ENCODE measurements at regions not wholly inside any gene's neighbourhood (a gene's known extent, or its start where the extent isn't known, plus 50 kb on each side); places are given as distances from the start of the nearest gene placed in this dataset.
"Not testable (repeated sequence)": the region's sequence is repeated elsewhere in the genome, so short reads cannot be mapped to it uniquely, and the experiment has no call there.

- Mint-ChIP-seq H3K27me3 (no peaks in the 10 kb centered on the region), H3K9me3 (peaks cover 0 to 4% (median 0%) of the 10 kb centered on the region in 8 donors), H3K4me1 (peaks cover 29 to 39% (median 31%) of the 10 kb centered on the region in 4 donors), H3K4me3 (peak overlapping the region; percentile 92 to 97 (median 95)), H3K36me3 (peaks cover 2 to 10% of the 10 kb centered on the region in 2 donors), H3K27ac (peak overlapping the region; percentile 84 to 97 (median 94))
- DNase-seq: peak; percentile 80 to 87 (median 84)
- POLR2A ChIA-PET (ENCODE audit: partially characterized antibody): interaction anchor here (0.5 to 0.6 kb wide), 2 partner anchors 32 to 582 kb away, joined by 3 to 4 read pairs; no protein-coding TSS in a partner anchor
- Histone ChIP-seq H3K4me3 (ENCODE audit: low read length in 2 of 2) (peak overlapping the region; percentile 73 to 88), H3K36me3 (ENCODE audit: insufficient read depth, low read length) (no peaks in the 10 kb centered on the region), H3K27me3 (ENCODE audit: insufficient read depth, low read length) (no peaks in the 10 kb centered on the region), H3K27ac (ENCODE audit: low read depth, low read length) (peak overlapping the region; percentile 66), H3K9me3 (ENCODE audit: control insufficient read depth in 1 of 2, low read length in 2 of 2) (no peaks in the 10 kb centered on the region), H3K4me1 (ENCODE audit: insufficient read depth, low read length) (peaks cover 18% of the 10 kb centered on the region)
- intact Hi-C loops (cut with micrococcal nuclease): loop anchor here (2.0 to 10.0 kb wide), 2 partner anchors 34 to 758 kb away; partner anchors contain the start of gene OSBPL7
- CTCF ChIA-PET (ENCODE audit: partially characterized antibody): interaction anchor here (1.5 kb wide), 1 partner anchor 18 kb away, joined by 4 read pairs; no protein-coding TSS in a partner anchor
Observed at GRCh38 chr17:47066841-47067682, 88.0 kb upstream of the RPRML start.

DNA sequence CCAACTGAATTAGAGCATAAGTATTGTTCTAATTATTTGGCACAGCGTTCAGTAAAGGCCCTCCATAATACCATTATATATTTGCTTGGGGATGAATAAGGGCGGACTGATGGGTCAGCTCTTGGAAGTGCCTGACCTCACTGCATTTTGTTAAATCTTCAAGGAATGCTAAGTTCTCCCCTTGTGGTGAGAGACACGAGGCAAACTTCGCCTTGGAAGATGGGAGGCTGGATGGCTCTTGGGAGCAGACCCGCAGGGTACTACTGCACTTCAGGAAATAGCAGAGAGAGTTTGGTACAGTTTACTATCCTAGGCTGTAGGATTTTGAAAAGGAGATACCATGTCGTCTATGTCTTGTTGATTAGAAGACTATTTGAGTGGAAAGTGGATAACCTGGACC, 87.0 kb upstream of the RPRML start:
- ChIA-PET CTCF (ENCODE audit: partially characterized antibody) (no interaction called here), POLR2A (ENCODE audit: partially characterized antibody) (interaction anchor here (0.6 kb wide), 1 partner anchor 51 kb away, joined by 3 read pairs; no protein-coding TSS in a partner anchor)
- Mint-ChIP-seq H3K4me1 (peaks cover 23 to 29% (median 26%) of the 10 kb centered on the region in 4 donors), H3K27me3 (no peaks in the 10 kb centered on the region), H3K4me3 (peak overlapping the region; percentile 34 to 97 (median 94)), H3K27ac (peak overlapping the region in 6 of 7 donors; percentile 77 to 97 (median 92)), H3K36me3 (peaks cover 6 to 7% of the 10 kb centered on the region in 2 donors), H3K9me3 (peaks cover 0 to 4% (median 0%) of the 10 kb centered on the region in 8 donors)
- no peak for DNase-seq
- H3K27me3 ChIP-seq (ENCODE audit: insufficient read depth, low read length): no peaks in the 10 kb centered on the region
- no peak overlapping the region for H3K4me3 ChIP-seq (ENCODE audit: low read length in 2 of 2)
- peaks cover 14% of the 10 kb centered on the region for H3K4me1 ChIP-seq (ENCODE audit: insufficient read depth, low read length)
- H3K9me3 ChIP-seq (ENCODE audit: control insufficient read depth in 1 of 2, low read length in 2 of 2): no peaks in the 10 kb centered on the region
- intact Hi-C loops (cut with micrococcal nuclease): loop anchor here (2.0 to 10.0 kb wide), 2 partner anchors 35 to 759 kb away; partner anchors contain the start of gene OSBPL7
- no peak overlapping the region for H3K27ac ChIP-seq (ENCODE audit: low read depth, low read length)
- no peaks in the 10 kb centered on the region for H3K36me3 ChIP-seq (ENCODE audit: insufficient read depth, low read length)

GRCh38 chr17:47064684-47065083, 85.6 kb upstream of the RPRML start:
- Histone ChIP-seq H3K27ac (ENCODE audit: low read depth, low read length) (no peak overlapping the region), H3K4me1 (ENCODE audit: insufficient read depth, low read length) (peaks cover 13% of the 10 kb centered on the region), H3K4me3 (ENCODE audit: low read length in 2 of 2) (no peak overlapping the region), H3K9me3 (ENCODE audit: control insufficient read depth in 1 of 2, low read length in 2 of 2) (no peaks in the 10 kb centered on the region), H3K36me3 (ENCODE audit: insufficient read depth, low read length) (no peaks in the 10 kb centered on the region), H3K27me3 (ENCODE audit: insufficient read depth, low read length) (no peaks in the 10 kb centered on the region)
- Mint-ChIP-seq H3K9me3 (peaks cover 0 to 3% (median 0%) of the 10 kb centered on the region in 8 donors), H3K36me3 (peaks cover 4 to 6% of the 10 kb centered on the region in 2 donors), H3K4me3 (no peak overlapping the region), H3K27me3 (no peaks in the 10 kb centered on the region), H3K4me1 (peaks cover 17 to 23% (median 22%) of the 10 kb centered on the region in 4 donors), H3K27ac (no peak overlapping the region)
- DNase-seq: no peak
- ChIA-PET CTCF (ENCODE audit: partially characterized antibody) (interaction anchor here (1.1 kb wide), 1 partner anchor 29 kb away, joined by 3 read pairs; no protein-coding TSS in a partner anchor), POLR2A (ENCODE audit: partially characterized antibody) (no interaction called here)
- intact Hi-C loops (cut with micrococcal nuclease): loop anchor here (10.0 kb wide), 1 partner anchor 760 kb away; the partner anchor contains the start of gene OSBPL7

- H3K27ac Mint-ChIP-seq: no peak overlapping the region
- peaks cover 4 to 8% of the 10 kb centered on the region in 2 donors for H3K36me3 Mint-ChIP-seq
- H3K27ac ChIP-seq (ENCODE audit: low read depth, low read length): no peak overlapping the region
- peaks cover 13% of the 10 kb centered on the region for H3K4me1 ChIP-seq (ENCODE audit: insufficient read depth, low read length)
- H3K9me3 Mint-ChIP-seq: peaks cover 0 to 2% (median 0%) of the 10 kb centered on the region in 8 donors
- no peaks in the 10 kb centered on the region for H3K27me3 Mint-ChIP-seq
- H3K36me3 ChIP-seq (ENCODE audit: insufficient read depth, low read length): no peaks in the 10 kb centered on the region
- intact Hi-C loops (cut with micrococcal nuclease): loop anchor here (10.0 kb wide), 1 partner anchor 761 kb away; the partner anchor contains the start of gene OSBPL7
- CTCF ChIA-PET (ENCODE audit: partially characterized antibody): no interaction called here
- H3K9me3 ChIP-seq (ENCODE audit: control insufficient read depth in 1 of 2, low read length in 2 of 2): no peaks in the 10 kb centered on the region
- H3K4me3 ChIP-seq (ENCODE audit: low read length in 2 of 2): no peak overlapping the region
- no peak for DNase-seq
- peaks cover 17 to 20% (median 18%) of the 10 kb centered on the region in 4 donors for H3K4me1 Mint-ChIP-seq
- no peak overlapping the region for H3K4me3 Mint-ChIP-seq
- POLR2A ChIA-PET (ENCODE audit: partially characterized antibody): no interaction called here
- H3K27me3 ChIP-seq (ENCODE audit: insufficient read depth, low read length): no peaks in the 10 kb centered on the region
Observed at GRCh38 chr17:47063475-47063874, 84.4 kb upstream of the RPRML start.

DNA sequence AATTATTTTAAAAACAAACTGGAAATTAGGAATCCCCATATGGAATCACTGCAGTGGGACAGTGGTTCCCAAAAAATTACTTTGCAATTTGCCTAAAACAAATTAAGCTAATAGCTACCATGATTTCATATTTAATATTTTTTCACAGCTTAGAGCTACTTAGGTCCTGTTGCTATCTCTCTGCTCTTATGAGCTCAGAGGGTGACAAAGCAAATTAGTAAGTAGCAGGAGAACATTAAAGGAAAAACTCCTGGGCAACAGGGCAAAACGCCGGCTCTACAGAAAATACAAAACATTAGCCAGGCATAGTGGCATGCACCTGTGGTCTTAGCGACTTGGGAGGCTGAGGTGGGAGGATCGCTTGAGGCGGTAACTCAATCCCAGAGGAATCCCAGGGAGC, 83.8 kb upstream of the RPRML start:
- H3K4me1 Mint-ChIP-seq: peaks cover 15 to 17% (median 16%) of the 10 kb centered on the region in 4 donors
- H3K36me3 Mint-ChIP-seq; POLR2A ChIA-PET (ENCODE audit: partially characterized antibody); H3K27ac ChIP-seq (ENCODE audit: low read depth, low read length); H3K27me3 ChIP-seq (ENCODE audit: insufficient read depth, low read length); H3K27ac Mint-ChIP-seq; CTCF ChIA-PET (ENCODE audit: partially characterized antibody); DNase-seq; H3K36me3 ChIP-seq (ENCODE audit: insufficient read depth, low read length); H3K4me3 Mint-ChIP-seq; H3K27me3 Mint-ChIP-seq; H3K4me3 ChIP-seq (ENCODE audit: low read length in 2 of 2); H3K9me3 Mint-ChIP-seq; H3K9me3 ChIP-seq (ENCODE audit: control insufficient read depth in 1 of 2, low read length in 2 of 2): not testable (repeated sequence)
- intact Hi-C loops (cut with micrococcal nuclease): loop anchor here (10.0 kb wide), 1 partner anchor 762 kb away; the partner anchor contains the start of gene OSBPL7
- peaks cover 13% of the 10 kb centered on the region for H3K4me1 ChIP-seq (ENCODE audit: insufficient read depth, low read length)

GRCh38 chr17:47060005-47060404, 81.0 kb upstream of the RPRML start:
- H3K4me1 Mint-ChIP-seq; DNase-seq; H3K27me3 ChIP-seq (ENCODE audit: insufficient read depth, low read length); CTCF ChIA-PET (ENCODE audit: partially characterized antibody); H3K27ac Mint-ChIP-seq; H3K4me3 Mint-ChIP-seq; POLR2A ChIA-PET (ENCODE audit: partially characterized antibody); H3K27me3 Mint-ChIP-seq; H3K36me3 ChIP-seq (ENCODE audit: insufficient read depth, low read length); H3K4me3 ChIP-seq (ENCODE audit: low read length in 2 of 2); H3K27ac ChIP-seq (ENCODE audit: low read depth, low read length); H3K9me3 Mint-ChIP-seq; H3K9me3 ChIP-seq (ENCODE audit: control insufficient read depth in 1 of 2, low read length in 2 of 2); H3K4me1 ChIP-seq (ENCODE audit: insufficient read depth, low read length): not testable (repeated sequence)
- intact Hi-C loops (cut with micrococcal nuclease): loop anchor here (10.0 kb wide), 1 partner anchor 765 kb away; the partner anchor contains the start of gene OSBPL7
- peaks cover 15 to 24% of the 10 kb centered on the region in 2 donors for H3K36me3 Mint-ChIP-seq

DNA sequence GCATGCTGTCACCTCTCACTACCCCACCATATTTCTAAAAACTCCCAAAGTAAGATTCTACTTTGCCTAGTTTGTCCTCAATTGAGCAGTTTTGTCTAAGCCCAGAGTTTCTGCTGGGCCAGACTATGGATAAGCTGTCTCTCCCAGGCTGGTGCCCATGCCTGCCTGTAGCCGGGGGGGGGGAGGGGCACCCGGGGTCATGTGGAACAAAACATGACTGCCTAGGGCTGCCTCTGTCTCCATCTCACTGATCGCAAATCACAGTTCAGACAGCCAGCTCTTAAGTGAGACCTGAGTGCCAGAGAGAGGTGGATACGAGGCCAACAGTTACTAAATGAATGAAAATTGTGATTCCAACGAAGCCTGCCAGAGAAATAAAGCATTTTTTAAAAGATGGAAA, 78.8 kb upstream of the RPRML start:
- POLR2A ChIA-PET (ENCODE audit: partially characterized antibody): interaction anchor here (1.0 kb wide), 1 partner anchor 12 kb away, joined by 3 read pairs; no protein-coding TSS in a partner anchor
- no peaks in the 10 kb centered on the region for H3K27me3 ChIP-seq (ENCODE audit: insufficient read depth, low read length)
- H3K9me3 Mint-ChIP-seq: no peaks in the 10 kb centered on the region

More for the DNA sequence above, 78.8 kb upstream of the RPRML start:
- Mint-ChIP-seq H3K27ac (peak overlapping the region in 1 of 7 donors; percentile 25), H3K4me3 (no peak overlapping the region), H3K4me1 (peaks cover 0 to 3% (median under 1%) of the 10 kb centered on the region in 4 donors), H3K27me3 (no peaks in the 10 kb centered on the region), H3K36me3 (peaks cover 28 to 32% of the 10 kb centered on the region in 2 donors)
- Histone ChIP-seq H3K9me3 (ENCODE audit: control insufficient read depth in 1 of 2, low read length in 2 of 2) (no peaks in the 10 kb centered on the region), H3K4me1 (ENCODE audit: insufficient read depth, low read length) (no peaks in the 10 kb centered on the region), H3K36me3 (ENCODE audit: insufficient read depth, low read length) (peaks cover 8% of the 10 kb centered on the region), H3K27ac (ENCODE audit: low read depth, low read length) (no peak overlapping the region), H3K4me3 (ENCODE audit: low read length in 2 of 2) (no peak overlapping the region)
- intact Hi-C loops (cut with micrococcal nuclease): no loop called here
- DNase-seq: no peak
- CTCF ChIA-PET (ENCODE audit: partially characterized antibody): no interaction called here

Data from CD4-positive, alpha-beta memory T cell (primary cell).